GM19238 (cell line): ENCODE measurements at regions not wholly inside any gene's neighbourhood (a gene's known extent, or its start where the extent isn't known, plus 50 kb on each side); places are given as distances from the start of the nearest gene placed in this dataset.
"Not testable (repeated sequence)": the region's sequence is repeated elsewhere in the genome, so short reads cannot be mapped to it uniquely, and the experiment has no call there.

Experiments
- DNase-seq: peaks from one replicate; pipeline ENCODE4 v3.0.0; 2011; ENCODE audit warnings: low spot score; ENCODE audit not compliant: insufficient read length

- no peak for DNase-seq
Measured at GRCh38 chr20:23152308-23152892, 66.3 kb upstream of the CD93 start.

DNA sequence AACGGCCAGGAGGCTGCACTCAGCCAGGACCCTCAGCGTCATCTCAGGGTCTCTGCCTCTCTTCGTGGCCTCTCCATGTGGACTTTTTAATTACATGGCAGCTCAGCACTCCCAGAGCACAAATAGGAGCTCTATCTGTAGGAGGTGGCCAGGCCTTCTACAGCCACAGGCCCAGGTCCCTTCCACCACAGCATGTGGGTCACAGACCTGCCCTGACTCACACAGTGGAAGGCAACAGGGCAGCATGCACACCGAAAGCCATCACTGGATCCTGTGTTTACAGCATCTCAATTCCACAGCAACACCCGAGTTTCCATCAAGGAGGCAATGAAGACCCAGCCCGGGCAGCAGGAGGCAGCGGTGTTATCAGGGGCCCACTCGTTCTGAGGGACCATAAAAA lies 65.8 kb upstream of the CD93 start:
- DNase-seq = no peak

DNA sequence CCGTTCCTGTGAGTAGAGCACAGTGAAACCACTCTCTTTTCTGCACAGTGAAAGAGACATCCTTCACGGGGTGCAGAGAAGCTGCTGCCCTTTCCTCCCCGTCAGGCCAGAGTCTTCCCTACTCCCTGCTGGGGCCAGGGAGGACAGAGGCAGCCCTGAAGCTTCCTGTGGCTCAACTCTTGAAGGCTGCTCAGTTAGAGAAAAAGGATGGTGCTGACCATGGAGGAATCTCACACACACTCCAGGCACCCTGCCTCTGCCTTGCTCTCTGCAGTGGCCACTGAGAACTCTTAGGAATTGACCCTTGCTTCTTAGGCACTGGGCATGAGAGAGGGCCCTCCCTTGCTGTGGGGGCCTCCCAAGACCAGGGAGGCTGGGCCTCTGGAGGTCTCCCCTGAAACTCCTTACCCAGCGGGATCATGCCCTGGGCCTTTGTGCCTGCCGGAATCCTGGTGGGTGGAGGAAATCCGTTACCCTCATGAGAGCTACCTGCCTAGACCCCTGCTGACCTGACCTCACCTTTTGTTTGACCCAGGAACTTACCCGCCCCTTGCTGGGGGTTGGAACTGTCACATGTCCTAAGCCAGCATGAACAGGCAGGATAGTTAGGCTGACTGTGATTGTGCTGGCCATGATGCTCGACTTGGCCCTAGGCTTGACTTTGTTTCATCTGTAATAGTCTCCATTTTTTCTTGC lies 65.0 kb upstream of the CD93 start:
- no peak for DNase-seq

- no peak for DNase-seq
Measured at GRCh38 chr20:23150304-23151007, 64.3 kb upstream of the CD93 start.

- DNase-seq = no peak
Measured at GRCh38 chr20:23149623-23150279, 63.6 kb upstream of the CD93 start.

GRCh38 chr20:23148731-23149570 lies 62.8 kb upstream of the CD93 start:
- DNase-seq = no peak

DNA sequence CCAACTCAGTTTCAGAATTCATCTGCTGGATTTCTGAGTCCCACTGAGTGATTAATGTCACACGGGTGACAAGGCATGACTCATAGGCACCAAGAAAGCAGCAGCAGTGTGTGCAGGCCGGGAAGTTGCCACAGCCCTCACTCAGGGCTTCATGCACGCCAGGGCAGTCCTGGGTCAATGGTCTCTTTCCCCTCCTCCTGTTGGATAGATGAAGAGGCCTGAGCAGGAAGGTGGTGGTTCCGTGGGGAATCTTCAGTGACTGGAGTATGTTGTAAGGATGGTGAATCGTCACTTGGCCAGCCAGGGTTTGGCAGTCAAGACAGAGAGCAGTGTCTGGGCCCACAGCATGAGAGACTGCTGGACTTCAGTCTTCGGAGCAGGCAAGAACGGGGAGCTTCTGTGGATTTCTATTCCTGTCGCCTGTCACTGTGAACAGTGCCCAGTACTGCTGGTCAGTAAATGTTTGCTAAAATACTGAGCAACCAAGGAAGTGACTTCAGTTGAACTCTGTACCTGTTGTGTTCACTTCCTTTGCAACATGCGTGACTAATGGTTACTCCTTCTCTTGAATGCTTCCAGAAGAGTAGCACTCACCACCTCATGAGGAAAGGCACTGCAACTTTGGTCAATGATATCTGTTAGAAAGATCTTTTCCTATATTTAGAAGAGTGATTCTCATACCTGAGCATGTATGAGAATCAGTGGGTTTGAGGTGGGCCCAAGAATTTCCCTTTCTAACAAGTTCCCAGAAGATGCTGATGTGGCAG lies 62.0 kb upstream of the CD93 start:
- DNase-seq = no peak

- no peak for DNase-seq
Measured at GRCh38 chr20:23147647-23147963, 61.5 kb upstream of the CD93 start.

- DNase-seq = no peak
Measured at GRCh38 chr20:23146857-23147637, 60.9 kb upstream of the CD93 start.

- DNase-seq = no peak
Measured at GRCh38 chr20:23146181-23146580, 60.1 kb upstream of the CD93 start.

DNA sequence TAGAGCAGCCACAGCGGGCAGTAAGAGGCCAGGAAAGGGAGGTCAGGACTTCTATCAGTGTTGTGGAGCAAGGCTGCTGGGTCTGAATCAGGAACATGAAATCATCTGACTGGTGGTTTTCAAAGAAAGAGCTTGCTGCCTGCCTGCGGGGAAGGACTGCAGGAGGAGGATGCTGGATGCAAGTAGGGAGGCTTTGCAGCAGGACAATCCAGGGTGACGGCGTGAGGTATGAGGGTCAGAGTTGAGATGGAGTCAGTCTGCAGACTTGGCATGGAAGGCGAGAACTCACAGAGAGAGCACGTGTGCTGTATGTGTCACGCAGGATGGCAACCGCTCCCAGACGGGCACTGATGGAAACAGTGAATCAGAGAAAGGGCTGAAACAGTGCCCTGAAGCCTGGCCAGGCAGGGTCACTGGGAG lies 59.2 kb upstream of the CD93 start:
- DNase-seq = no peak

GRCh38 chr20:23144856-23145255 lies 58.7 kb upstream of the CD93 start:
- no peak for DNase-seq

- no peak for DNase-seq
Measured at GRCh38 chr20:23143986-23144690, 58.0 kb upstream of the CD93 start.

DNA sequence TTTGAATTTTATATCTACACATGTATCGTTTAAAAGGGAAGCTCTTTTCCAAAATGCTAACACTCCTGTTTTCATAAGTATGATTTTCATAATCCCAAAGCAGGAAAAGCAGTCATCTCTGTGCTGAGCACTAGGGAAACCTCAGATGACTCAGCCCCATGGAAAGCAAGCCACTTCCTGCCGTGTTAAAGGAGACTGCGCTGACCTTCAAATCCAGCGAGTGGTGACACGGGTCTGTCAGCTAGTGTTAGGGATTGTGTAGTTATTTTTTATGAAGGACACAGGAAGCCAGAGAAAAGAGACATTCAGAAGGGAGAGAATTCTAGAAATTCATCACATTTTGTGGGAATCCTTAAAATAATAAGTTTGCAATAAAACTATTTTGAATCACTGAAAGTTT lies 57.0 kb upstream of the CD93 start:
- no peak for DNase-seq

GRCh38 chr20:23142162-23143050 lies 56.3 kb upstream of the CD93 start:
- no peak for DNase-seq

DNA sequence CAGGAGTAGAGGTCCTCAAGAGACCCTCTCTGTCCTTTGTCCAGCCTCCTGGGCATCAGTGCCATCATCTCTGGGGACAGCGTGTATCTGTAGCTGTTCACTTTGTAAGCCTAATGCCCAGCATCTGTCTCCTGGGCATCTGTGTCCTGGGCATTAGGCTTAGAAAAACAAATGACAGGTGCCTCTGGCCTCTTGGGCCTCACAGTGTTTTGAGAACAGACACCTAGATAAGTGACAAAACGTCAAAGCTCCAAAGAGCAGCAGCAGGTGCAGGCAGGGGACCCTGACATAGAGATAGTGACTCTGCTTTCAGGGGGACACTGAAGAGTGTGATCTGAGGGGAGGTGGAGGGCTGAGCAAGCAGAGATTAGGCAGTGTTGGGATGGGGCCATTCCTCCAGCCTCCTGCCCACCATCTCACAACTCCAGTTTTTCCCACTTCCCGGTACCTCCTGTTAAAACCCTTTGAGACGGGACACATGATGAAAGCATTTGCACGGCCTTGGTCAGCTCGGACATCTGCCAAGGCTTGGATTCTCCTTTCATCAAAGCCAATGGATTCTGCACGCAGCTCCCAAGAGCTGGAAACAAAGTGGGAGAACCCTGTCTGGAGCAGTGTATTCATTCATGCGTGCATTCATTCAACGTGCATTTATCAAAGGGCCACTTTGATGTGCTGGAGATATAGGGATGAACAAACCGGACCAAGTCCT lies 55.5 kb upstream of the CD93 start:
- DNase-seq = no peak

DNA sequence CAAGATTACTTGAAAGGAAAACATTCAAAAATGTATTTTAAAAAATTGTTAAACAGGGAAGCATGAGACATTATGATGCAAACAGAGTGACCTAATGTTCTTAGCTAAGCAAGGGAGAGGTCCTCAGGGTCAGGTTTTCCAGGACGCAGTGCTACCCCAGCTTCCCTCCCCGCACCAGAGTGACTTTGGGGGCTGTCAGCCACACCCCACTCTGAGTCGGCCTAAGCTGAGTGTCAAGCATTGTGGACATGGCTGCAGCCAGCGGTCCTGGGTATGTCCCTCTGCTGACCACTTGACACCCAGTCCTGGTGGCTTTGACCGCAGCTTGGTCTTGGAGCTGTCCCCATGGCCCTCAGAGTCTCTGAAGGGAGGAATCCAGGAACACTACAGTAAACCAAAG lies 54.9 kb upstream of the CD93 start:
- DNase-seq = no peak

- not testable (repeated sequence) for DNase-seq
Measured at GRCh38 chr20:23139984-23140383, 53.9 kb upstream of the CD93 start.
